Loucy (cell line): ENCODE measurements at regions not wholly inside any gene's neighbourhood (a gene's known extent, or its start where the extent isn't known, plus 50 kb on each side); places are given as distances from the start of the nearest gene placed in this dataset.

Experiments used
- EZH2phosphoT487 ChIP-seq: fragments of 200-600 bp; IDR thresholded peaks from 2 replicates; pipeline ENCODE4 v1.6.1; 2018; ENCODE audit warnings: antibody characterized with exemption, mild to moderate bottlenecking, moderate library complexity, borderline replicate concordance
- TF ChIP-seq, protein P1 (sequence below): fragments of 200-600 bp; sonication (generic); conservative IDR thresholded peaks from 2 replicates; pipeline ENCODE4 v1.5.1; 2014; ENCODE audit warnings: mild to moderate bottlenecking, antibody characterized with exemption, low read length

DNA sequence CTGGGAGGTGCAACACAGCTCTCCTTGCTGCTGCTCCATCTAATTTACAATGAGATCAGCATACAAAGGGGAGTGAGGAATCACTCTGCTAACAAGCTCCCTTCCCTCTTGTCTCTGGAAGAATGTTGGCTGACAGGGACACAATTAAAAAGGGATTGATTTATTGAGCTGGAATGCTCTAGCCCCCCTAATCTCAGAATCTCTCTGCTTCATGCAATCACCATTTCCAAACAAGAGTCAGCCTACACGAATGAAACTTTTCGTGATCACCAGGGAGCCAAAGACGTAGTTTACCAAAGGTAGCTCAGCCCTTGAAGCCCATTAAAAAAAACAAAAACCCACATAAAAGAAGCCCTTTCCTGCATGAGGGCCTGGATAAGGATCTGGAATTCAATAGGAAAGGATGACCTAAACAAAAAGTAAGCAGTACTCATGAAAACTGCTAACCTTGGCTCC, 223.8 kb downstream of the C12orf75 start:
- TF ChIP-seq, protein P1, sequence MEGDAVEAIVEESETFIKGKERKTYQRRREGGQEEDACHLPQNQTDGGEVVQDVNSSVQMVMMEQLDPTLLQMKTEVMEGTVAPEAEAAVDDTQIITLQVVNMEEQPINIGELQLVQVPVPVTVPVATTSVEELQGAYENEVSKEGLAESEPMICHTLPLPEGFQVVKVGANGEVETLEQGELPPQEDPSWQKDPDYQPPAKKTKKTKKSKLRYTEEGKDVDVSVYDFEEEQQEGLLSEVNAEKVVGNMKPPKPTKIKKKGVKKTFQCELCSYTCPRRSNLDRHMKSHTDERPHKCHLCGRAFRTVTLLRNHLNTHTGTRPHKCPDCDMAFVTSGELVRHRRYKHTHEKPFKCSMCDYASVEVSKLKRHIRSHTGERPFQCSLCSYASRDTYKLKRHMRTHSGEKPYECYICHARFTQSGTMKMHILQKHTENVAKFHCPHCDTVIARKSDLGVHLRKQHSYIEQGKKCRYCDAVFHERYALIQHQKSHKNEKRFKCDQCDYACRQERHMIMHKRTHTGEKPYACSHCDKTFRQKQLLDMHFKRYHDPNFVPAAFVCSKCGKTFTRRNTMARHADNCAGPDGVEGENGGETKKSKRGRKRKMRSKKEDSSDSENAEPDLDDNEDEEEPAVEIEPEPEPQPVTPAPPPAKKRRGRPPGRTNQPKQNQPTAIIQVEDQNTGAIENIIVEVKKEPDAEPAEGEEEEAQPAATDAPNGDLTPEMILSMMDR: no peak
- no peak for TF ChIP-seq EZH2phosphoT487
